Effector memory CD4-positive, alpha-beta T cell (primary cell): ENCODE measurements at regions not wholly inside any gene's neighbourhood (a gene's known extent, or its start where the extent isn't known, plus 50 kb on each side); places are given as distances from the start of the nearest gene placed in this dataset.
"Not testable (repeated sequence)": the region's sequence is repeated elsewhere in the genome, so short reads cannot be mapped to it uniquely, and the experiment has no call there.

Source experiments
- DNase-seq, 3 donors: peaks; one replicate each; pipeline ENCODE4 v3.0.0-alpha.2; 2020
- H3K27ac ChIP-seq: 2 replicates; pipeline ENCODE4 v1.7.0; 2013; ENCODE audit warnings: mild to moderate bottlenecking, low read length, moderate library complexity; ENCODE audit not compliant: insufficient read depth, poor library complexity, severe bottlenecking
- H3K27me3 ChIP-seq: replicated peaks from 2 replicates; pipeline ENCODE4 v1.7.0; 2013; ENCODE audit warnings: mild to moderate bottlenecking, low read length; ENCODE audit not compliant: insufficient read depth, control insufficient read depth, poor library complexity, severe bottlenecking
- H3K36me3 ChIP-seq: 2 replicates; pipeline ENCODE4 v1.7.0; 2013; ENCODE audit warnings: mild to moderate bottlenecking, low read length, moderate library complexity; ENCODE audit not compliant: control insufficient read depth, insufficient read depth
- H3K4me1 ChIP-seq: 2 replicates; pipeline ENCODE4 v1.7.0; 2013; ENCODE audit warnings: low read length, mild to moderate bottlenecking; ENCODE audit not compliant: control insufficient read depth, insufficient read depth, poor library complexity, severe bottlenecking
- H3K4me3 ChIP-seq: 2 replicates; pipeline ENCODE4 v1.7.0; 2013; ENCODE audit warnings: low read length, low read depth, mild to moderate bottlenecking; ENCODE audit not compliant: insufficient read depth, poor library complexity, severe bottlenecking
- H3K9me3 ChIP-seq: 2 replicates; pipeline ENCODE4 v1.7.0; 2013; ENCODE audit warnings: mild to moderate bottlenecking, low read length, moderate library complexity; ENCODE audit not compliant: control insufficient read depth

- Histone ChIP-seq H3K4me1 (no peaks in the 10 kb centered on the region), H3K4me3 (no peak overlapping the region), H3K9me3 (no peaks in the 10 kb centered on the region), H3K27me3 (no peaks in the 10 kb centered on the region), H3K27ac (no peak overlapping the region), H3K36me3 (no peaks in the 10 kb centered on the region)
- DNase-seq = no peak
These were observed 373.7 kb upstream of the NECTIN3 start for GRCh38 chr3:110697961-110698360.

DNA sequence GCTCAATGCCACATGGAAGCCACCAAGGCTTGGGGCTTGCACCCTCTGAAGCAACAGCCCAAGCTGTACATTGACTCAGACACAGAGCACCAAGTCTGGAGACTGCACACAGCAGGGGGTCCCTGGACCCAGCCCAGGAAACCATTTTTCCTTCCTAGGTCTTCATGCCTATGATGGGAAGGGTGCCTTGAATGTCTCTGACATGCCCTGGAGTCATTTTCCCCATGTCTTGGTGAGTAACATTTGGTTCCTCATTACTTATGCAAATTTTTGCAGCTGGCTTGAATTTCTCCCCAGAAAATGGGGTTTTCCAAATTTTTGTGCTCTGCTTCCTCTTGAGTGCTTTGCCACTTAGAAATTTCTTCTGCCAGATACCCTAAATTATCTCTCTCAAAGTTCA lies 367.3 kb upstream of the NECTIN3 start:
- not testable (repeated sequence) for H3K27me3 ChIP-seq, DNase-seq

DNA sequence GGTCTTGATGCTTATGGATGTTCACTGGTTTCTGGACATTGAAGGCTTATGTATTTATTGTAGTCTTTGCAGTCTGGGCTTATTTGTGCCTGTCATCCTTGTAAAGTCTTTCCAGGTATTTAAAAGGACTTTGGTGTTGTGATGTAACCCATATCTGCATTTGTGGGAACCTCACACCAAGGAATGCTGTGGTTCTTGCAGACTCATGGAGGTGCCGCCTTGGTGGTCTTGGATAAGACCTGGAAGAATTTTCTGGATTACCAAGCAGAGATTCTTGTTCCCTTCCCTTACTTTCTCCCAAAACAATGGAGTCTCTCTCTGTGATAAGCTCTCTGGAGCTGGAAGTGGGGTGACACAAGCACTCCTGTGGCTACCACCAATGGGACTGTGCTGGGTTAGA lies 363.5 kb upstream of the NECTIN3 start:
- H3K9me3 ChIP-seq = no peaks in the 10 kb centered on the region
- no peaks in the 10 kb centered on the region for H3K36me3 ChIP-seq
- DNase-seq = no peak

More for the DNA sequence above, 367.3 kb upstream of the NECTIN3 start:
- not testable (repeated sequence) for H3K9me3 ChIP-seq, H3K4me3 ChIP-seq, H3K27ac ChIP-seq, H3K36me3 ChIP-seq, H3K4me1 ChIP-seq

DNA sequence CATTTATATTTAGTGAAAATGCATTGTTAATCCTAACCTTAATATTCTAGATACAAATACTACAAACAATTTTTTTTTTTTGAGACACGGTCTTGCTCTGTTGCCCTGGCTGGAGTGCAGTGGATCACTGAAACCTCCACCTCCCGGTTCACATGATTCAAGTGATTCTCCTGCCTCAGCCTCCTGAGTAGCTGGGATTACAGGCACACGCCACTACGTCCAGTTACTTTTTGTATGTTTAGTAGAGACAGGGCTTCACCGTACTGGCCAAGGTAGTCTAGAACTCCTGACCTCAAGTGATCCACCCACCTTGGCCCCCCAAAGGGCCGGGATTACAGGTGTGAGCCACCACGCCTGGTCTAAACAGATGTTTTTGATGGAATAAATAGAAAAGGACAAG lies 361.5 kb upstream of the NECTIN3 start:
- Histone ChIP-seq H3K27ac (no peak overlapping the region), H3K9me3 (no peaks in the 10 kb centered on the region), H3K27me3 (no peaks in the 10 kb centered on the region), H3K4me3 (no peak overlapping the region), H3K4me1 (no peaks in the 10 kb centered on the region), H3K36me3 (no peaks in the 10 kb centered on the region)
- DNase-seq = no peak

More for the DNA sequence above, 363.5 kb upstream of the NECTIN3 start:
- H3K4me1 ChIP-seq = no peaks in the 10 kb centered on the region
- no peak overlapping the region for H3K27ac ChIP-seq
- no peaks in the 10 kb centered on the region for H3K27me3 ChIP-seq
- H3K4me3 ChIP-seq = no peak overlapping the region

GRCh38 chr3:110710603-110711002 lies 361.0 kb upstream of the NECTIN3 start:
- no peaks in the 10 kb centered on the region for H3K4me1 ChIP-seq
- no peak overlapping the region for H3K27ac ChIP-seq
- H3K4me3 ChIP-seq = no peak overlapping the region
- no peak for DNase-seq
- H3K9me3 ChIP-seq = no peaks in the 10 kb centered on the region
- no peaks in the 10 kb centered on the region for H3K36me3 ChIP-seq
- no peaks in the 10 kb centered on the region for H3K27me3 ChIP-seq

GRCh38 chr3:110711130-110711832 lies 360.3 kb upstream of the NECTIN3 start:
- no peaks in the 10 kb centered on the region for H3K9me3 ChIP-seq
- no peak overlapping the region for H3K4me3 ChIP-seq
- H3K27ac ChIP-seq = no peak overlapping the region
- no peaks in the 10 kb centered on the region for H3K27me3 ChIP-seq
- no peak for DNase-seq
- H3K4me1 ChIP-seq = no peaks in the 10 kb centered on the region
- H3K36me3 ChIP-seq = no peaks in the 10 kb centered on the region

GRCh38 chr3:110711851-110712516 lies 359.6 kb upstream of the NECTIN3 start:
- Histone ChIP-seq H3K9me3 (no peaks in the 10 kb centered on the region), H3K36me3 (no peaks in the 10 kb centered on the region), H3K4me3 (no peak overlapping the region), H3K27ac (no peak overlapping the region), H3K4me1 (no peaks in the 10 kb centered on the region), H3K27me3 (no peaks in the 10 kb centered on the region)
- no peak for DNase-seq

GRCh38 chr3:110727056-110727455 lies 344.6 kb upstream of the NECTIN3 start:
- H3K36me3 ChIP-seq = no peaks in the 10 kb centered on the region
- H3K4me1 ChIP-seq = no peaks in the 10 kb centered on the region
- no peak for DNase-seq
- H3K27ac ChIP-seq = no peak overlapping the region
- H3K4me3 ChIP-seq = no peak overlapping the region
- no peaks in the 10 kb centered on the region for H3K27me3 ChIP-seq
- H3K9me3 ChIP-seq = no peaks in the 10 kb centered on the region

DNA sequence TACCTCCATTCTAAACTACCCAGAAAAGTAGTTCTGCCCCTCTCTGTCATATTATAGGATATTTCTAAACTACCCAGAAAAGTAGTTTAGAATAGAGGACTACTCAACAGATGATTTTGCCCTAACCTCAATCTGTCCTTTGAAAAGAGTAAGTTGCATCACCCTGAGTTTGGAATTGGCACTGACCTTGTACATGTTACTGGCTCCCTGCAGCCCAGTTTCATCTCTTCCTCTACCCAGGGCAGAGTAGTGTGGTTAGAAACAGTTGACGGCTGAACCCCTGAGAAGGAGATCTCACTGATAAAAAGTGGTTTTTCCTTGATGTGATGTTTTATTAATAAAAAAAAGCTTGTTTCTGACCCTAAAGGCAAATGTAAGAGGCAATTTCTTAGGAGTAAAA lies 340.5 kb upstream of the NECTIN3 start:
- Histone ChIP-seq H3K36me3 (no peaks in the 10 kb centered on the region), H3K4me1 (no peaks in the 10 kb centered on the region), H3K4me3 (no peak overlapping the region), H3K27ac (no peak overlapping the region), H3K9me3 (no peaks in the 10 kb centered on the region), H3K27me3 (no peaks in the 10 kb centered on the region)
- no peak for DNase-seq

DNA sequence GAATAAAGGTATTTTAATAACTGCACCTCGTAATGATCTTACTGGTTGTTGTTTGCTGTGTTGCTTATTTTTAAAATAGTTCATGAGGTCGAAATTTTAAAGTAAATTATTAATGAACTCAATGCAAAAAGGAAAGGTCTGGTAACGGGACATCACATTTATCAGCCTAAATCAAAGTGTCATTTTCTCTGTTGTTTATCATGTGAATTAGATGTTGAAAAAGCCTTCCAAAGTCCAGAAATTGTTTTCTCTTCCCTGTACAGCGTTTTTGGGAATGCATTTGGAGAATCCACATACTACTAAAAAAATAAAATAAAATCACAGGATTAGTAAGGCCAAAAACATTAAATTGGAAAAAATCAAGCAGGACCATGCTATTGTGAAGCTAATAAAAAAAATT lies 339.2 kb upstream of the NECTIN3 start:
- Histone ChIP-seq H3K9me3 (no peaks in the 10 kb centered on the region), H3K27me3 (no peaks in the 10 kb centered on the region), H3K4me3 (no peak overlapping the region), H3K27ac (no peak overlapping the region), H3K36me3 (no peaks in the 10 kb centered on the region), H3K4me1 (no peaks in the 10 kb centered on the region)
- no peak for DNase-seq
